ENCODE measurements at regions not wholly inside any gene's neighbourhood (a gene's known extent, or its start where the extent isn't known, plus 50 kb on each side); places are given as distances from the start of the nearest gene placed in this dataset.
A peak's percentile ranks its signal among the peaks of the same experiment; 100 is the strongest.

DNA sequence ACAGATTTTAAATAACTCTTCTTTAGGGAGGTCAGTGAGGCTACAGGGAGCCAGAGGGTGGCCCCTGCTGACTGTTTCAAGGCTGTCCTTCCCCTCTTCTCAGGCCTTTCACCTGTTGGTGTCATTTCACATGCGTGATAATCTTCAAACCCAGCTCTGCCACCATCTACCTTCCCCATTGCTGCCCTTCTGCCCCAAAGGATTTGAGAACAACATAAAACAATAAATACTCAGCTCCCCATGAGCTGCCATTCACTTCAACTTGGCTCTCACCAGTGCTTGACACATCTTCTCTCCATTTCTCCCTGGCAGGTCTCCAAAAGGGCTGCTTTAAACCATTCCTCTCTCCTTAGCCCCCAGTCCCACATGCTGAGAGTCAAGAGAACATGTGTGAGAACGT, 75.5 kb upstream of the PALM2AKAP2 start:
- TF ChIP-seq, protein P1, sequence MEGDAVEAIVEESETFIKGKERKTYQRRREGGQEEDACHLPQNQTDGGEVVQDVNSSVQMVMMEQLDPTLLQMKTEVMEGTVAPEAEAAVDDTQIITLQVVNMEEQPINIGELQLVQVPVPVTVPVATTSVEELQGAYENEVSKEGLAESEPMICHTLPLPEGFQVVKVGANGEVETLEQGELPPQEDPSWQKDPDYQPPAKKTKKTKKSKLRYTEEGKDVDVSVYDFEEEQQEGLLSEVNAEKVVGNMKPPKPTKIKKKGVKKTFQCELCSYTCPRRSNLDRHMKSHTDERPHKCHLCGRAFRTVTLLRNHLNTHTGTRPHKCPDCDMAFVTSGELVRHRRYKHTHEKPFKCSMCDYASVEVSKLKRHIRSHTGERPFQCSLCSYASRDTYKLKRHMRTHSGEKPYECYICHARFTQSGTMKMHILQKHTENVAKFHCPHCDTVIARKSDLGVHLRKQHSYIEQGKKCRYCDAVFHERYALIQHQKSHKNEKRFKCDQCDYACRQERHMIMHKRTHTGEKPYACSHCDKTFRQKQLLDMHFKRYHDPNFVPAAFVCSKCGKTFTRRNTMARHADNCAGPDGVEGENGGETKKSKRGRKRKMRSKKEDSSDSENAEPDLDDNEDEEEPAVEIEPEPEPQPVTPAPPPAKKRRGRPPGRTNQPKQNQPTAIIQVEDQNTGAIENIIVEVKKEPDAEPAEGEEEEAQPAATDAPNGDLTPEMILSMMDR (IDR thresholded peaks at IDR 0.05), result no peak
- TF ChIP-seq POLR2A (IDR thresholded peaks at IDR 0.05), result no peak
- no peaks in the 10 kb centered on the region for H3K27me3 ChIP-seq
- no peaks in the 10 kb centered on the region for H3K36me3 ChIP-seq
- ATAC-seq, result no peak
- intact Hi-C loops (cut with DNase I), result no loop called here
- no peaks in the 10 kb centered on the region for H3K4me1 ChIP-seq
- no peak overlapping the region for H3K4me3 ChIP-seq
- no peaks in the 10 kb centered on the region for H3K9me3 ChIP-seq
- 88% methylated on average over 2 of the region's 2 CpGs for WGBS (ENCODE audit: insufficient coverage, low coverage, low lambda C conversion rate, missing lambda C conversion rate)
- DNase-seq, result no peak
- no peak overlapping the region for H3K27ac ChIP-seq

DNA sequence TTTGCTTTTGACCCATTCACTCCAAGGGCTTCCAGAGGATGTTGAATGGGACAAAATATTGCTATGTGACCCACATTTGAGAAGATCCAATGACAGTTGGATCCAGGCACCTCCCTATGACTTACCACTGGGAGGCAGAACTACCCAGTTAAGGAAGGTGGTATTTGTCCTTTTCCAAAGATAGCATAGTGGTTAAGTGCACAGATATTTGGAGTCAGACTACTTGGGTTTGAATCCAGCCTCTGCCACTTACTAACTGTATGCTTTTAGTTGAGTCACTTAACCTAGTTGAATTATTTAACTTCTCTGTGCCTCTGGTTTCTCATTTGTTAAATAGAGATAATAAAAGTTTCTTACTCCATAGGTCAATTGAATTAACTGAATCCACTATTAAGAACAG, 74.5 kb upstream of the PALM2AKAP2 start:
- no peak for TF ChIP-seq POLR2A (IDR thresholded peaks at IDR 0.05)
- TF ChIP-seq, protein P1 (IDR thresholded peaks at IDR 0.05), result peak; percentile 26 to 50 (median 34)
- Histone ChIP-seq H3K36me3 (no peaks in the 10 kb centered on the region), H3K27ac (no peak overlapping the region), H3K4me3 (no peak overlapping the region), H3K9me3 (no peaks in the 10 kb centered on the region), H3K4me1 (no peaks in the 10 kb centered on the region), H3K27me3 (no peaks in the 10 kb centered on the region)
- ATAC-seq, result peak; percentile 80 to 93 (median 86)
- no peak for DNase-seq
- intact Hi-C loops (cut with DNase I), result no loop called here

DNA sequence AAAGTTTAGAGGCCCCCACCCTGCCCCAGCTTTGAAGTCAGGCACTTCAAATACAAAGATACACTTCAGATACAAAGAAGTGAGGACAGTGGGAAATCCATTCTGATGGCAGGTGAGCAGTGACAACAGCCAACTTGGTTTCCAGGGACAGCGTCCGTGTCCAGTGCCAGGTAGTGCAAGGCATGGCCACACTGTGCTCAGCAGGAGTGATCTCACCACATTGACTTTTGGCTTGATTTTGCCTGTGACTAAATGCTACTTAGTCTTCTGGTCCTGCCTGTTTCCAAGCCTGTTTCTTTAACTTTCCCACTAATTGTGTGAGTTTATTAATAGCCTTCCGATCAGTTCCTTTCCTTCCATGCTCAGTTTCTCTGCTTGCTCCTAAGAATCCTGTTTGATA, 72.6 kb upstream of the PALM2AKAP2 start:
- intact Hi-C loops (cut with DNase I), result no loop called here
- Histone ChIP-seq H3K27ac (no peak overlapping the region), H3K27me3 (no peaks in the 10 kb centered on the region), H3K9me3 (no peaks in the 10 kb centered on the region), H3K36me3 (no peaks in the 10 kb centered on the region), H3K4me3 (no peak overlapping the region), H3K4me1 (no peaks in the 10 kb centered on the region)
- TF ChIP-seq, protein P1 (IDR thresholded peaks at IDR 0.05), result no peak
- no peak for TF ChIP-seq POLR2A (IDR thresholded peaks at IDR 0.05)
- ATAC-seq (peak in 1 of 4 donors; percentile 62), DNase-seq (no peak)
- WGBS (ENCODE audit: insufficient coverage, low coverage, low lambda C conversion rate, missing lambda C conversion rate), result 75% methylated on average over 1 of the region's 3 CpGs

DNA sequence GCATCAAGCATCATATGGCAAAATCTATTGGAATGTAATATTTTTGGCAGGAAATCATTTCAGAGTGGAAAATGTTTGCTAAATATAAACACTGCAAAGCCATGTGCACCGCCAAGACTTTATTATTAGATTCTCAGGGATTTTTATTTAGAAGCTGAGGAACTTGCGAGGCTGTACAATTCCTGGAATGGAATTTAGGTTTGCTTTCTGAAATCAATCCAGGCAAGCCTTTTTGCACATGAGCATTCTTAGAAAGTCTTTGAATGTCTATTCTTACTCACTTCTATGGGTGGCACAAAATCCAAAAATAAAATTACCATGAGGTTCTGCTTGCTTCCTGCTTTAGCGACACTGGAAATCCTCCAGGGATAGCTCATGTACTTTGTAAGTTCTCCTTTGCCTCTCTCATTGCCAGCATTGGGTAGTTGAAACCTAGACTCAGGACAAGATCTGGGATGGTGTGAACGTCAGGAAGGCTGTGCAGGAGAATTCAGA, 71.5 kb upstream of the PALM2AKAP2 start:
- intact Hi-C loops (cut with DNase I), result no loop called here
- no peaks in the 10 kb centered on the region for H3K9me3 ChIP-seq
- ATAC-seq, result no peak
- H3K36me3 ChIP-seq, result no peaks in the 10 kb centered on the region
- DNase-seq, result no peak
- no peak overlapping the region for H3K4me3 ChIP-seq
- 71% methylated on average over 4 of the region's 4 CpGs for WGBS (ENCODE audit: insufficient coverage, low coverage, low lambda C conversion rate, missing lambda C conversion rate)
- H3K27me3 ChIP-seq, result no peaks in the 10 kb centered on the region
- no peaks in the 10 kb centered on the region for H3K4me1 ChIP-seq
- no peak for TF ChIP-seq POLR2A (IDR thresholded peaks at IDR 0.05)
- TF ChIP-seq, protein P1 (IDR thresholded peaks at IDR 0.05), result no peak
- H3K27ac ChIP-seq, result no peak overlapping the region

DNA sequence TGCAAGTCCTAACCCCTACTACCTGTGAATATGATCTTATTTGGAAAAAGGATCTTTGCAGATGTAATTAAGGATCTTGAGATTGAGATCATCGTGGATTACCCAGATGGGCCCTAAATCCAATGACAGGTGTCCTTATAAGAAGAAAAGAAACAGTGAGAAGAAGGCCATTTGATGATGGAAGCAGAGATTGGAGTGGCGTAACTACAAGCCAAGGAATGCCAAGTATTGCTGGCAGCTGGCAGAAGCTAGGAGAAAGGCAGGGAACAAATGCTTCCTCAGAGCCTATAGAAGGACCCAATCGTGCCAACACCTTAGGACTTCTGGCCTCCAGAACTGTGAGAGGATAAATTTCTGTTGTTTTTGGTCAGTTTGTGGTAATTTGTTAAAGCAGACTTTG, 70.1 kb upstream of the PALM2AKAP2 start:
- DNase-seq (no peak), ATAC-seq (no peak)
- H3K4me3 ChIP-seq, result no peak overlapping the region
- H3K27me3 ChIP-seq, result no peaks in the 10 kb centered on the region
- H3K4me1 ChIP-seq, result no peaks in the 10 kb centered on the region
- H3K27ac ChIP-seq, result no peak overlapping the region
- H3K9me3 ChIP-seq, result no peaks in the 10 kb centered on the region
- intact Hi-C loops (cut with DNase I), result no loop called here
- TF ChIP-seq, protein P1 (IDR thresholded peaks at IDR 0.05), result no peak
- no peak for TF ChIP-seq POLR2A (IDR thresholded peaks at IDR 0.05)
- no peaks in the 10 kb centered on the region for H3K36me3 ChIP-seq
- WGBS (ENCODE audit: insufficient coverage, low coverage, low lambda C conversion rate, missing lambda C conversion rate), result 60% methylated on average over 3 of the region's 3 CpGs
